OCI-LY1 (cell line): ENCODE measurements at regions not wholly inside any gene's neighbourhood (a gene's known extent, or its start where the extent isn't known, plus 50 kb on each side); places are given as distances from the start of the nearest gene placed in this dataset.

Experiments used
- H2AFZ ChIP-seq: fragments of 200-600 bp; sonication (generic), shearing (Covaris generic); 2 replicates; pipeline ENCODE4 v1.6.0; 2014; ENCODE audit warnings: antibody characterized with exemption, mild to moderate bottlenecking, low read length
- H3F3A ChIP-seq: fragments of 200-600 bp; sonication (generic), shearing (Covaris generic); 2 replicates; pipeline ENCODE4 v1.6.0; 2014; ENCODE audit warnings: mild to moderate bottlenecking, antibody characterized with exemption, low read length, moderate library complexity; ENCODE audit not compliant: insufficient read depth
- H3K27ac ChIP-seq: fragments of 200-600 bp; sonication (generic); 2 replicates; pipeline ENCODE4 v1.5.1; 2014; ENCODE audit warnings: low read length, mixed run types, mild to moderate bottlenecking, low read depth; ENCODE audit not compliant: poor library complexity, severe bottlenecking
- H3K27me3 ChIP-seq: fragments of 200-600 bp; sonication (generic); 2 replicates; pipeline ENCODE4 v1.6.0; 2014; ENCODE audit warnings: antibody characterized with exemption, mild to moderate bottlenecking, low read length, moderate library complexity; ENCODE audit not compliant: insufficient read depth
- H3K36me3 ChIP-seq: fragments of 200-600 bp; sonication (generic); 2 replicates; pipeline ENCODE4 v1.6.1; 2014; ENCODE audit warnings: mild to moderate bottlenecking, antibody characterized with exemption, low read length, moderate library complexity, mixed read lengths; ENCODE audit not compliant: insufficient read depth
- H3K4me1 ChIP-seq: fragments of 200-600 bp; sonication (generic); 2 replicates; pipeline ENCODE4 v1.5.1; 2014; ENCODE audit warnings: mild to moderate bottlenecking, low read length, moderate library complexity; ENCODE audit not compliant: insufficient read depth, severe bottlenecking
- H3K4me2 ChIP-seq: fragments of 200-600 bp; sonication (generic), shearing (Covaris generic); 2 replicates; pipeline ENCODE4 v1.6.1; 2014; ENCODE audit warnings: low read length
- H3K4me3 ChIP-seq: fragments of 200-600 bp; sonication (generic); 2 replicates; pipeline ENCODE4 v1.5.1; 2014; ENCODE audit warnings: low read length, low read depth, mild to moderate bottlenecking, mixed read lengths; ENCODE audit not compliant: poor library complexity, severe bottlenecking
- H3K79me2 ChIP-seq: fragments of 200-600 bp; shearing (Covaris generic); 2 replicates; pipeline ENCODE4 v1.6.1; 2016; ENCODE audit warnings: mixed run types, low read length, mixed read lengths; ENCODE audit not compliant: insufficient read depth
- H3K9ac ChIP-seq: fragments of 200-600 bp; sonication (generic), shearing (Covaris generic); 2 replicates; pipeline ENCODE4 v1.6.1; 2014; ENCODE audit warnings: mild to moderate bottlenecking, low read length, mixed read lengths
- H3K9me2 ChIP-seq: fragments of 200-600 bp; sonication (generic), shearing (Covaris generic); 2 replicates; pipeline ENCODE4 v1.6.1; 2014; ENCODE audit warnings: low read depth, mild to moderate bottlenecking, low read length, mixed read lengths
- H3K9me3 ChIP-seq: fragments of 200-600 bp; shearing (Covaris generic); 2 replicates; pipeline ENCODE4 v1.6.1; 2014; ENCODE audit warnings: low read length, mixed read lengths
- H4K20me1 ChIP-seq: fragments of 200-600 bp; sonication (generic), shearing (Covaris generic); 2 replicates; pipeline ENCODE4 v1.6.0; 2016; ENCODE audit warnings: mild to moderate bottlenecking, low read length; ENCODE audit not compliant: insufficient read depth
- CTCF ChIP-seq: fragments of 200-600 bp; sonication (generic), shearing (Covaris generic); IDR thresholded peaks from 2 replicates; pipeline ENCODE4 v1.5.1; 2017; ENCODE audit warnings: mild to moderate bottlenecking, antibody characterized with exemption, low read length, moderate library complexity, mixed read lengths
- EZH2 ChIP-seq: fragments of 200-600 bp; sonication (generic), shearing (Covaris generic); IDR thresholded peaks from 2 replicates; pipeline ENCODE4 v1.8.0; 2017; ENCODE audit warnings: borderline replicate concordance, mixed run types, mild to moderate bottlenecking, antibody characterized with exemption, low read length, moderate library complexity, mixed read lengths

GRCh38 chrX:96438803-96439202 lies 245.8 kb upstream of the DIAPH2 start:
- H3K4me1 ChIP-seq = no peaks in the 10 kb centered on the region
- no peaks in the 10 kb centered on the region for H3K36me3 ChIP-seq
- no peaks in the 10 kb centered on the region for H3K79me2 ChIP-seq
- H4K20me1 ChIP-seq = no peaks in the 10 kb centered on the region
- no peaks in the 10 kb centered on the region for H3K9me3 ChIP-seq
- H3K27ac ChIP-seq = no peak overlapping the region
- no peak overlapping the region for H2AFZ ChIP-seq
- TF ChIP-seq CTCF = no peak
- TF ChIP-seq EZH2 = no peak
- no peak overlapping the region for H3K4me2 ChIP-seq
- no peaks in the 10 kb centered on the region for H3F3A ChIP-seq
- H3K27me3 ChIP-seq = no peaks in the 10 kb centered on the region
- H3K4me3 ChIP-seq = no peak overlapping the region
- no peak overlapping the region for H3K9ac ChIP-seq
- H3K9me2 ChIP-seq = no peaks in the 10 kb centered on the region

GRCh38 chrX:96440941-96441340 lies 243.7 kb upstream of the DIAPH2 start:
- Histone ChIP-seq H3K9ac (no peak overlapping the region), H3K9me3 (no peaks in the 10 kb centered on the region), H3K4me2 (no peak overlapping the region), H3K27ac (no peak overlapping the region), H3K27me3 (no peaks in the 10 kb centered on the region), H3K4me3 (no peak overlapping the region), H3K36me3 (no peaks in the 10 kb centered on the region), H2AFZ (no peak overlapping the region), H3K4me1 (no peaks in the 10 kb centered on the region), H3F3A (no peaks in the 10 kb centered on the region), H3K79me2 (no peaks in the 10 kb centered on the region), H4K20me1 (no peaks in the 10 kb centered on the region), H3K9me2 (no peaks in the 10 kb centered on the region)
- no peak for TF ChIP-seq EZH2
- TF ChIP-seq CTCF = no peak

- Histone ChIP-seq H3K4me2 (no peak overlapping the region), H3K79me2 (no peaks in the 10 kb centered on the region), H2AFZ (no peak overlapping the region), H4K20me1 (no peaks in the 10 kb centered on the region), H3K9me3 (no peaks in the 10 kb centered on the region), H3K9me2 (no peaks in the 10 kb centered on the region), H3K27me3 (no peaks in the 10 kb centered on the region), H3F3A (no peaks in the 10 kb centered on the region), H3K9ac (no peak overlapping the region), H3K36me3 (no peaks in the 10 kb centered on the region), H3K4me3 (no peak overlapping the region), H3K27ac (no peak overlapping the region), H3K4me1 (no peaks in the 10 kb centered on the region)
- no peak for TF ChIP-seq CTCF
- TF ChIP-seq EZH2 = no peak
Measured at GRCh38 chrX:96445531-96446065, 239.0 kb upstream of the DIAPH2 start.
